GM18909 (cell line): ENCODE measurements at regions not wholly inside any gene's neighbourhood (a gene's known extent, or its start where the extent isn't known, plus 50 kb on each side); places are given as distances from the start of the nearest gene placed in this dataset.

ENCODE experiments used
- ATAC-seq: cut with Tn5 transposase; IDR thresholded peaks from one replicate; pipeline ENCODE4 v1.9.1; 2021; ENCODE audit warnings: mild to moderate bottlenecking; ENCODE audit not compliant: unreplicated experiment, poor library complexity

DNA sequence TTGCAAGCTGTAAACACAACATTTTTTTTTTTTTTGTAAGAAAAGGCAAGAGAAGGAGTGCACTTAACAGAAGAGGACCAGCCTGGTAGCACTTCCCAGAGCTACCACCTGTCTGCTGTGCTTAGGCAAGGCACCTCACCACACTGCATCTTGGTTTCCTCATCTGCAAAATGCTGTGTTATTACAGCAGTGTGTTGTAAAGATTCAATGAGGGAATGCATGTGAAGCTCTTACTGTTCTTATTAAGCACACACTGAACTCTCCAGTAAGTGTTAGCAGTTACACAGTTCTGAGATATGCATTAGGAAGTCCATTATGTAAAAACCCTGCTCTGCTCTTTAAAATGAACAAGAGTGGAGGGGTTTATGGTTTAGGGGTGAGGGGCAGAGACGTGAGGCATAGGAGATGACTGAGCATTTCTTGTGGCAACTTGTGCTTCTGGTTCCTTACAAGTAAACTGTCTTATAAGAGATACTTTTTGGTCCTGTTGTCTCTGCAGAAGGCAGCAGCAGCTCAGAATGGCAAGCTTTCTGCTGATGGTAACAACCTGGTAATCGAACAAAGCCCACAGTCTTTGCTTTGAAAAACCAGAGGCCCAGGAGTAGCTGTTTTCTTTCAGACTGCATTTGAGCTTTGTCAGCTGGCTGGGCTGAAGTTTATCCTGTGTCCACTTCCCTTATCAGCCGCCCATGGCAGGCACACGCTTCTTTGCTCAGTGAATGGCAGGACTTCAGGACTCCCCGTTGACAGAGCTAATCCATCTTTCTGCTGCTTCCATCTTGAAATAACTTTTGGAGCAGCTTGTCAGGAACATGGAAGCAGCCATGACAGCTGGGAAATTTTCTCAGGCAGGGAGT lies 98.8 kb upstream of the BMPER start:
- ATAC-seq: no peak

DNA sequence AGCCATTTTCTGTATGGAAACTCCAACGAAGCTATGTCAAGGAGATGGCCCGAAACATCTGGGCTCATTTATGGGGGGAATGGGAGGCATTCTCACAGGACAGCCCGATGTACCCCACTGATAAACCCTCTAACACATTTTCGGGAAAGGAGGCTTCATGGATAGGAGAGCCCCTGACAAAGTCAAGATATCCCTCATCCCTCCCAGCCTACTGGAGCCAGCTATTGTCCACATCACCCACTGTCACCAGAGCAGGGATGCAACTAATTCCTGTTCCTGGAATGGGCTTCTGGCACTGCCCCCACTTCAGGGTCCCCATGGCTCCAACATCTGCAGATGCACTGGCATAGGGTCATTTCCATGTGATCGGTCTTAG lies 98.2 kb upstream of the BMPER start:
- no peak for ATAC-seq

DNA sequence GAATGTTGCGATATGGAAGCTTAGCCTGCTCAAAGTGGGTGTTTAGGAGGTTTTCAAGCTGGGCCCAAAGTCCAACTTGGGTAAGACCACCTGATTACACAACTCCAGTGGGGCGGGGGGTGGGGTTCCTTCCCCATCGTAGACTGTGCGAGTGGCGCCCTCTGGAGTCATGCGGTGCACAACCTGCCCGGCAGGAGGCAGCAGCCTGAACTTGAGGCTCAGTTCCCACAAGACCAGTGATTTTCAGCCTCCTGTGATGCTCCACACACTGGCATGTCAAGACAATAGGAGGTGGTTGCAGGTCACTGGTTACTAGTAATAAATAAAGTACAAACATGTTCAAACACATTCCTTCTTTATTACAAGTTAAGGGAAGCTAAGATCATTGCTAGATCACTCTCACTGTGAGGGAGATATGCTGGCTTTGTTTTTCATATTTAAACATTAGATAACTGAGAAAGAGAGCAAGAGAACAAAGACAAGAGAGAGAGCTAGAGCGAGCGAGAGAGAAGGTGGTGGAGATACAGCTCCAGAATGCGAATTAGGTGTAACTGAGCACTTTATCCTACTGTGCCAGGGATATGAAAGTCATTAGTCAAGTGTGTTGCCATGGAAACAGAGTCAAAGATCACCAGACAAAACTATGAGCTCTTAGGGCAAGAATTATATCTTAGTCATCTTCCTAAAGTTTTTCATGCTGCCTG lies 97.4 kb upstream of the BMPER start:
- no peak for ATAC-seq

DNA sequence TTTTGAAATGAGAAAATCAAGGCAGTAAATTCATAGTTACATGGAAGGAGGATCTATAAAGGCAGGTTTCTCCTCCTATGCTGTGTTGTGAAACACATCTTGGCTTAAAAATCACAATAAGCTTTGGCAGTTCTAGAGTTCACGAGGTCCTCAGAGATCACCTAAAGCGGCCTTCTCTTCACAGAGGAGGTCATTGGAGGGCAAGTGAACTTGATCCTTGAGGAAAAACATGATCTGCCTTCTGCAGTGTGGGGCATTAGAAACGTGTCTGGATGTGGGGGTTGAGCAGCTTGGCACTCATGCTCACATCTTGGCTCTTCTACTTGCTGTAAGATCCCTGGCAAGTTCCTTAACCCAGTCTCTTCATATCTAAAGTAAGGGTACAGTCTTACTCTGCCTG lies 96.1 kb upstream of the BMPER start:
- no peak for ATAC-seq

DNA sequence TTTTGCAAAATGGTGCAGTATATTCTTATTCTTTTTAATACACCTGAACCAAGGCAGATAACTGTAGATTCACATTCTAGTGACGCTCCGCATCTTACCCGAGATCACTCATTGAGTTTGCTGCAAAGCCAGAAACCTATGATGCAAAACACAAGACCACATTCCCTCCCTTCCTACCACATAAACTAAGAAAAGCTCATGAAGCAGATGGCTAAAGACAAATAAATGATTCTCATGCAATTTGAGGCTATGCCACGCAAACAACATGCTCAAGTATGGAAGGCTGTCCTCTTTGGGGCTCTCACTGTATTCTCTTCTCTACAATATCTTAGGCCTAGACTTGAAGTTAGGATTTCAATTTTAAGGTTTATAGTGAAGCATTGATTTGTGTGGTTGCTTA lies 95.0 kb upstream of the BMPER start:
- ATAC-seq: no peak

DNA sequence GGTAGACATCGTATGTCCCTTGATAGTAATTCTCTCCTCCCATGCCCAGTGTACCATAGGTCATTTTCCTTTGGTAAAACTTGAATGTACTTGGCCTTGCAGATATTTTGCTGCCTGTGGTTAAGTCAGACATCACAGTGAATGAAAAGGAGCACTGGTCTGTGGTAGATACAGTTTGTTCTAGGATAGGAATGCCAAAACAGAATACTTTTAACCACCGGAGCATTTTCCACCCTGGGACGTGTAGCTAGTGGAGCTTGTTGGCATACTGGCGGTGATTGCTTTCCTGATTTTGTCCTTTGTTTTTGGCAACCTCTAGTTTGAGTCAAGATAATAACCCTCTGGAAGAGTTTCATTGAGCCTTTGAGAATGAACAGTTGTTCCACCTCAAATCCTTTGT lies 92.0 kb upstream of the BMPER start:
- no peak for ATAC-seq

DNA sequence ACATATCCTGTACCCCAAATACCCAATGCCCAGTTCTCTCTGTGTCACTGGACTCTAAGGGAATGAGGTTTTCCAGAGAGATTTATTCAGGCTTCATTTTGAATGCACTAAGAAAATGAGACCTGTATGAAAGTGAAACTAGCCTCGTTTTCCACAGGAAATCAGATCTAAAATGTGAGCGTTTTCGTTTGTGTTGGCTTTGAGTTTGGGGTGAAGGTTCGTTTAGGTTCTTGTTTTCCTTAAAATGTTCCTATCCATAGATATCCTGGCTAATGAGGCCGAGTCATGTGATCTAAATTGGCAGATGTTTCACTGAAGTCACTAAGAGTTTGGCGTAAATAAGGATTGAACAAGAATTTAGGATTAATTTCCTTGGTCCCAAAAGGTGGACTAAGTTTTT lies 90.9 kb upstream of the BMPER start:
- ATAC-seq: no peak

DNA sequence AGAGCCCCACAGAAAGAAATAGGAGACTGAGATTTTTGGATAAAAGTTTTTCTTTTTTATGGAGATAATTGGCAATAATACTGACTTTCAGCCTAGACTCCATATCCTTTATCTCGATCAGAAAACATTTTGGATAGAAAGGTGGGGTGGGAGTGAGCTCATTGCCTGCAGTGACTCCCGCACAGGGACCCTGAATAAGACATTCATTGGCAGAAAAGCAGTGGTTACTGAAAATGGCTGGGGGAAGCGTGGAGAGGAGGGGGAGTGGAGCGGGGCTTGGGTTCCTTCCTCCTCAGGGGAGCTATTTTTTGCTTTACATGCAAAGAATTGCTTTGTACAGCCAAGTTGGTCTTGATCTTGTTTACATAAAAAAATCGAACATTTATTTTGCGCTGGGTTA lies 90.4 kb upstream of the BMPER start:
- no peak for ATAC-seq

DNA sequence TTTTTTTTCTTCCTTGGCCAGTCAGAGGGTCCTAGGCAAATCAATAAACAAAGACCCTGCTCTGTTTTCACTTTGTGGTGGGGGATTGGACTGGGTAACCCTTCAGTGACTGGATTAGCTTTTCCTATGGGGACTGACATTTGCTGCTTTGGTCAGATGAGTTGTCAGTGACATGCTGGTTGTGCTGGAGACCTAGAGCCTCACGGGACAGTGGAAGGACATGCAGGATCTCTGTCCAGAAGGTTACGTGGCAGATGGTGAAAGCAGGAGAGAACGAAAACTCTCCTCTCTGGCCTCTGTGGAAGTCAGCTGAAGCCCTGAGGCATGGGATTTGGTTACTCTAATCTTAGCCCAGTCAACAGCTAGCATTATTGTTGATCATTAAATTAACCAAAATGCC lies 90.0 kb upstream of the BMPER start:
- no peak for ATAC-seq

DNA sequence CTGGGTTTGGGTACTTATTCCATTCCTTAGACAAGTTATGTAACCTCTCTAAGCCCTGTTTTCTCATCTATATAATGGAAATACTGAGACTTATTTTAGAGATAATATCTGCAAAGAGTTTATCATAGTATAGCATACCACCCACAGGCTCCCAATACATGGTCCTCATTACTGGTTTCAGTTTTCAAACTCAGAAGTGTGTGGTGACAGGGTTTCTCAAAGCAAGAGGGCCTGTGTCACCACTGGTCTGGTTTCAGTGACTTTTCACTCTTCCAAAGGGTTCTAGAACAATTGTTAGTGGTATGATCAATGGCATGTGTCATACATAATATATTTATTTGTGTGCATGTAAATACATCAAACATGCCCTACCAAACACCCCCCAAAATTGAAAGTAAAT lies 89.2 kb upstream of the BMPER start:
- ATAC-seq: no peak

DNA sequence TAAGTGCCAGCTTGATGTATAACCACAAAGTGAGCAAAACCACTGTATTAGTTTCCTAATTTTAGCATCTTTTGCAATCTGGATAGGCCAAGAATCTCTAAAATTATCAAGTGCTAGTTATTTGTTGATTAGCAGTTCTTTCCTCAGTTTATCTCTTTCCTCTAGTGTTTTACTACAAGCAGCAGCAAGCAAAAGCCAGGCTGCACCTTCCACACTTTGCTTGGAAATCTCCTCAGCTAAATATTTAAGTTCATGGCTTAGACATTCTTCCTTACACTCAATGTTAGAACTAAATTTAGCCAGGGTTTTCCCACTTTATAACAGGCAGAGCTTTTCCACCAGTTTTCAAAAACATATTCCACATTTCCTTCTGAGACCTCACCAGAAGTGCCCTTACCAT lies 85.7 kb upstream of the BMPER start:
- ATAC-seq: no peak

DNA sequence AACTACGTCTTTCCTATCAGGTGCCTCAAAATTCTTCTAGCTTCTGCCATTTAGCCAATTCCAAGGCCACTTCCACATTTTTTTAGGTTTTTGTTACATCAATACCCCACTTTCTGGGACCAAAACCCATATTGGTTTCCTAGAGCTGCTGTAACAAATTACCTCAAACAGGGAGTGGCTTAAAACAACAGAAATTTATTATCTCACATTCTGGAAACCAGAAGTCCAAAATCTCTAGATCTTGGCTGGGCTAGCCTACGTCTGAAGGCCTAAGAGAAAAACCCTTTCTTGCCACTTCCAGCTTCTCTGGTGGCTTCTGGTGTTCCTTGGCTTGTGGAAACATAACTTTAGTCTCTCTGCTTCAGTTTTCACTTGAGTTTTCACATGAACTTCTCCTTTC lies 85.1 kb upstream of the BMPER start:
- ATAC-seq: no peak

DNA sequence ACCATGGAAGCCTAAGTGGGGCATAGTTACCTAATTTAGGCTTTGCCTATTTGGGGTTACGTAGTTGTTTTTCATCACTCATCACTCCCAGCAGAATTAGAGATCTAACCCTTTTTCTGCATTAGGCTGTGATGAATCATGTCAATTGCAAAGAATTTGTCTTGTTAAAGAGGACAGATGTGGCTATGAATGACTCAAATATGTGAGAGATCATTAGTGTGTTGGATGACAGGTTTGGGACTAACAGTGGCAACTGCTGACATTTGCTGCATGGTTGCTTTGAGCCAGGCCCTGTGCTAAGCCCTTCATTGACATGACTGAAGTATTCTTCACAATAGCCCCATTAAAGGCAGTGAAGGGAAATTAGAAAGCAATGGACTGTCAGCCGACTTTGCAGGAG lies 83.4 kb upstream of the BMPER start:
- ATAC-seq: no peak

DNA sequence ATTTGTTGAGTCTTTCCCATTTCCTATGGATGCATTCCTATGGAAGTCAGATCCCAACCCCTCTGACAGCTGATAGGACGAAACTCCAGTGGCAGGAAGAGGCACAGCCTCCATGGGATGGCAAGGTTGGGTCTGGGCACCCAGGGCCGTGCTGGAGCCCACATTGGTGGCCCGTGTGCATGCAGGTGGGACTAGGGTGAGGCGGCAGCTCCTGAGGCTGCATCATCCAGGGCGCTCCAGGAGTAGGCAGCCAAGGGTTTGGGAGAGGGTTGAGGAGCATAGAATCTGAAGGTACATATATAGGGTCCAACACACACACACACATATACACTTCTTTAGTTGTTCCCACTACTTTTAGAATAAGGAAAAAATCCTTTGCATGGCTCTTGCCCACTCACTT lies 81.4 kb upstream of the BMPER start:
- ATAC-seq: no peak

DNA sequence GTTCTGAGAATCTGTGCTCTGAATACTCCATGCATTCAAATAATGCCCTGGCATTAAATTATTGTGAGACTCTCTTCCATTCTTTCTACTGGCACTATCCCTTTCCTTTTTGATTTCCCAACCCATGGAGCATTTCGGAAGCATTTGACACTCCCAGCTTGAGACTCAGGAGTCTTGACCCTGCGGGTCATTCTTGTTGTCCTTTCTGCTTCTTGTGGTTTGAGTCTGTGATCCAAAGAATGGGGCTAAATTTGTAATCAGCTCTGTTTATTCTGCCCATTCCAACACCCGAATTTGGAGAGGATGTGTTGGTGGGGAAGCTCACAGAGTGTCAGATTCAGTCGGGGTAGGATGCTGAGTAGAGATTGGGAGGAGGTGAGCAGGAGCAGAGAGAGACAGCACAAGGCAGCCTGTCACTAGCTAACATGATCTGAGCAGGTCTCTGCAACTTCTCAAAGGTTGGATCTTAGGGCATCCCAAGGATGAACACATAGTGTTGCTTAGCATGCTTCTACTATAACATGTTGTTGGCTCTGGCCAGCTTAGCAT lies 80.4 kb upstream of the BMPER start:
- no peak for ATAC-seq

DNA sequence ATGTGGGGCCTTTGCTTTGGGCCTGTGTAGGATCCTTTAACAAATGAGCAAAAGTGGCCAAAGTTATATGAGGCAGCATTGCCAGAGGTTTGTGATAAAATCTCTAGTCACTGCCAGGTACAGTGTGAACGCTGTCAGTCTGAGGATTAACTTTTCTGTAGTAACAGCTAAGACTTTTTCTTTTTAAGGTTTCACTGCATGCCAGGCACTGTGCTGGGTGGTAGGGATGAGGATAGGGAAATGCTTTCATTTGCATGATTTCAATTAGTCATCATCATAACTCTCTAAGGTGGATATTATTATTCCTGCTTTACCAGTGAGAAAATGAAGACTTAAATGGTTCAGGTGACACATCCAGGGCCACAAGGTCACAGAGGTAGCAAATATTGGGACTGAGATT lies 79.7 kb upstream of the BMPER start:
- no peak for ATAC-seq

DNA sequence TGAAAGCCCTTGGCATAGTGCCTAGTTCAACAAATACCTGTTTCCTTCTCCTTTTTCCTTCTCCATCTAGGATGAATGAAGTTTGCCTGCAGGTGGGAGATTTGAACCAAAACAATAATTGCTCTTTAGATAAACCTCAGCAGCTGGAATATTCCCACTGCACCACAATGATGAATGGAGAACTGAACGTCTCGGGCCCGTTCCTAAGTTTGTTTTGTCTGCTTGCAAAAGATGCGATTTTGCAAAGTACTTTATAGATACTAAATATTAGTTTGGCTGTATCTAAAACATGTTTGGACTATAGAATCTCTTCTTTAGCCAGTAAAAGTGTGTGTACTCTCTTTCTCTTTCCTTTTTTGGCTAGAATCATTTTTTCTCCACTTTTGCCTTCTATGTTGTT lies 75.8 kb upstream of the BMPER start:
- no peak for ATAC-seq

DNA sequence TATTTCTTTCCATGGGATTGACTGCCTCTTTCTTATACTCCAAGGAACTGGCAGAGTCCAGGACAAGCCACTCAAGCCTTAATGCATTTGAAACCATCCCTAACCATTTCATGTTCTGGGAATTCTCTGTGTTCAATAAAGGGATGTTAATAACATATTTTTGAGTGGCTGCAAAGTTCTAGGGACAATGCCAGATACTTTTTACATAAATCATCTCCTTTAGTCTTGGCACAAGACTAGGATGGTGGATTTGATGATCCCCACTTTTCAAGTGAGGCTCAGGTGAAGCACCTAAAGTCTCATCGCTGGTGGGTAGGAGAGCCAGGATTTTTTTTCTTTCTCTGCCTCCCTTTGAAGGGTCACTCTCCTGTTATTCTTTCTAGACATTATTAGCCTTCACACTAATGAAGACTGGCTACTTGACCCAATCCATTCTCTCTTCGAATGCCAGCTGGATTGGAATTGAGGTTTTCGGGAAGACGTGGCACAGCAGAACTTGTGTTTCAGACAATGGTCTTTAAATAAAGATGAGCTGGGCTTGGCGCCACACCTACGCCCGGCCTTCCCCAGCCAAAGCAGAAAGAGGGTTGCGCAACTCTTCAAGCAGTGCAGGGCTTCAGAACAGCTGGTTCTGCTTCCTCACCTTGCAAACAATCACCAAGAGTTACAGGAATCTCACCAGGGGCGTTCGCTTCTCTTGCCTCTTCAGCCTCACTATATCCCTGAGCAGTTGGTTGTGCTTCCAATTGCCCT lies 73.8 kb upstream of the BMPER start:
- no peak for ATAC-seq

DNA sequence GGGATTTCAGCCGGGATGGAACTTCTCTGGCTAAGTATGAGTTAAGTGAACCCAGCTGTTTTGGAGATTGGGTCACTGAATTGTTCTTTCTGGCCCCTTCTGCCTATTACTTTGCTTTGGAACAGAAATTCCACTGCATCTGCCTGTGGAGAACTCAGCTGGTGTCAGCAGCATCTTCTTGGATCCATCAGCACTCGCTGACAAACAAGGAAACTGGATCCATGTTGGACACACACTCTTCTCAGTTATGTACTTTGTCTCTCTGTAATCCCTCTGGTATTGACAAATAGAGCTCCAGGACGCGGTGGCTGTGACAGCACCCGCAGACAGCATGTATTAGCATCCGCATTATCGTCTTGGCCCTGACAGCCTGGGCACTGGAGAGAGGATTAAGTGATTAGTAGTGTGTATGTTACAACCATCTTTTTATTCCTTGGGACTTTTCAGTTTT lies 73.0 kb upstream of the BMPER start:
- no peak for ATAC-seq

DNA sequence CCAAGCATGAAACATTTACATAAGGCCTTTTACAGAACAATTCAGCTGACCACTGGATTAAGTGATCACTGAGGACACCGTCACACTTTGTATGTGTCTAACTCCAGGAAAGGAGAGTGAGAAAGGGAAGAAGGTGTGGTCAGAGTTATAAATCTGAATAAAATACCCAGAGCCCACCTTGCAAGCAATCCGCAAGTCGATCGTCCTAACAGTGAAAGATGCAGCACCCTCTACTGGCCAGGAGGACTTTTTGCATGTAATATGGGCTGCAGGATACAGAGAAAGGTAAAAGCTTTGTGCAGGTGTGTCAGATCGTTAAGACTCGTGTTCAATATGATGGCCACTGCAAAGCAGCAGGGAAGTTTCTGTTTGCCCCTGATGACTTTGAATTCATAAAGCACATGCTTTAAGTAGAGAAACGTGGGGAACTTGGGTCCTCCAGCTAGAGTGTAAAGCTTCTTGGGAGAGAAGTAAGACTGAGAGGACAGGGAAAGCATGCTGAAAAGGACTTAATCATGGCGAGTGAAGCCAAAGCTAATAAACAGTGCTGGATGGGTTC lies 68.5 kb upstream of the BMPER start:
- no peak for ATAC-seq
